Astrocyte (in vitro differentiated cells and primary cell): ENCODE measurements at regions not wholly inside any gene's neighbourhood (a gene's known extent, or its start where the extent isn't known, plus 50 kb on each side); places are given as distances from the start of the nearest gene placed in this dataset.

Experiments used
- DNase-seq: peaks from one replicate; pipeline ENCODE4 v3.0.0-alpha.2; 2010; ENCODE audit warnings: low read depth
- FAIRE-seq: peaks from 2 replicates; lab custom pipeline; 2011; peaks lifted over from hg19 to GRCh38; lab: Jason Lieb, UNC
- H2AFZ ChIP-seq: 2 replicates; pipeline ENCODE4 v1.6.0; 2012; ENCODE audit warnings: low read depth, low read length, inconsistent platforms
- H3K27ac ChIP-seq: 2 replicates; pipeline ENCODE4 v1.5.1; 2011; ENCODE audit warnings: low read depth, low read length, inconsistent platforms
- H3K27me3 ChIP-seq: 2 replicates; pipeline ENCODE4 v1.6.0; 2011; ENCODE audit warnings: low read length, inconsistent platforms; ENCODE audit not compliant: insufficient read depth
- H3K36me3 ChIP-seq: 2 replicates; pipeline ENCODE4 v1.5.1; 2011; ENCODE audit warnings: low read length, inconsistent platforms; ENCODE audit not compliant: insufficient read depth
- H3K4me1 ChIP-seq: 2 replicates; pipeline ENCODE4 v1.5.1; 2011; ENCODE audit warnings: low read length, inconsistent platforms; ENCODE audit not compliant: insufficient read depth
- H3K4me2 ChIP-seq: 2 replicates; pipeline ENCODE4 v1.6.0; 2012; ENCODE audit warnings: low read length, inconsistent platforms
- H3K4me3 ChIP-seq: 2 replicates; pipeline ENCODE4 v1.5.1; 2011; ENCODE audit warnings: low read depth, mild to moderate bottlenecking, low read length, inconsistent platforms; ENCODE audit not compliant: insufficient read depth
- H3K79me2 ChIP-seq: 2 replicates; pipeline ENCODE4 v1.6.0; 2012; ENCODE audit warnings: mild to moderate bottlenecking, low read length, inconsistent platforms; ENCODE audit not compliant: insufficient read depth
- H3K9ac ChIP-seq: 2 replicates; pipeline ENCODE4 v1.6.0; 2012; ENCODE audit warnings: mild to moderate bottlenecking, low read length, inconsistent platforms
- H3K9me3 ChIP-seq: 2 replicates; pipeline ENCODE4 v1.5.1; 2012; ENCODE audit warnings: low read depth, mild to moderate bottlenecking, low read length, inconsistent platforms; ENCODE audit not compliant: insufficient read depth
- H4K20me1 ChIP-seq: 2 replicates; pipeline ENCODE4 v1.6.0; 2012; ENCODE audit warnings: low read length, inconsistent platforms; ENCODE audit not compliant: insufficient read depth
- H3K27ac Mint-ChIP-seq: one replicate; pipeline ENCODE4 v1.8.0; 2021; ENCODE audit warnings: mild to moderate bottlenecking, mixed read lengths; ENCODE audit not compliant: unreplicated experiment
- H3K27me3 Mint-ChIP-seq: one replicate; pipeline ENCODE4 v1.8.0; 2021; ENCODE audit warnings: low read depth, mixed read lengths; ENCODE audit not compliant: unreplicated experiment
- H3K36me3 Mint-ChIP-seq: one replicate; pipeline ENCODE4 v1.8.0; 2021; ENCODE audit warnings: low read depth, mixed read lengths; ENCODE audit not compliant: unreplicated experiment
- H3K4me1 Mint-ChIP-seq: one replicate; pipeline ENCODE4 v1.8.0; 2021; ENCODE audit warnings: low read depth, mixed read lengths; ENCODE audit not compliant: unreplicated experiment
- H3K4me3 Mint-ChIP-seq: one replicate; pipeline ENCODE4 v1.8.0; 2021; ENCODE audit warnings: mild to moderate bottlenecking, moderate library complexity, mixed read lengths; ENCODE audit not compliant: unreplicated experiment
- H3K9me3 Mint-ChIP-seq: one replicate; pipeline ENCODE4 v1.8.0; 2021; ENCODE audit warnings: mild to moderate bottlenecking, mixed read lengths; ENCODE audit not compliant: unreplicated experiment
- EZH2 ChIP-seq: IDR thresholded peaks from 2 replicates; pipeline ENCODE4 v1.6.1; 2012; ENCODE audit warnings: mild to moderate bottlenecking, low read length, inconsistent platforms; ENCODE audit not compliant: insufficient read depth
- TF ChIP-seq, protein P1 (sequence below): IDR thresholded peaks from 2 replicates; pipeline ENCODE4 v1.5.1; 2011; ENCODE audit warnings: low read depth, mild to moderate bottlenecking, inconsistent platforms, low read length, moderate library complexity; ENCODE audit not compliant: insufficient read depth

GRCh38 chr11:27244900-27245299, 118.1 kb downstream of the CCDC34 start:
- no peak overlapping the region for H2AFZ ChIP-seq
- no peak overlapping the region for H3K9ac ChIP-seq
- peaks cover 1% of the 10 kb centered on the region for H3K9me3 Mint-ChIP-seq

GRCh38 chr11:27242591-27242990, 120.4 kb downstream of the CCDC34 start:
- Histone ChIP-seq H3K79me2 (no peaks in the 10 kb centered on the region), H3K36me3 (no peaks in the 10 kb centered on the region), H2AFZ (no peak overlapping the region), H3K27ac (peak overlapping the region; percentile 72), H3K9ac (peak overlapping the region; percentile 52), H3K4me2 (no peak overlapping the region), H3K9me3 (no peaks in the 10 kb centered on the region), H4K20me1 (no peaks in the 10 kb centered on the region), H3K4me1 (peaks cover 22% of the 10 kb centered on the region), H3K4me3 (no peak overlapping the region), H3K27me3 (no peaks in the 10 kb centered on the region)
- Mint-ChIP-seq H3K36me3 (no peaks in the 10 kb centered on the region), H3K9me3 (peaks cover 1% of the 10 kb centered on the region), H3K4me1 (peaks cover 16% of the 10 kb centered on the region), H3K27me3 (no peaks in the 10 kb centered on the region), H3K4me3 (no peak overlapping the region), H3K27ac (peak overlapping the region; percentile 92)
- FAIRE-seq (peak; percentile 68), DNase-seq (peak; percentile 100)
- TF ChIP-seq, protein P1, sequence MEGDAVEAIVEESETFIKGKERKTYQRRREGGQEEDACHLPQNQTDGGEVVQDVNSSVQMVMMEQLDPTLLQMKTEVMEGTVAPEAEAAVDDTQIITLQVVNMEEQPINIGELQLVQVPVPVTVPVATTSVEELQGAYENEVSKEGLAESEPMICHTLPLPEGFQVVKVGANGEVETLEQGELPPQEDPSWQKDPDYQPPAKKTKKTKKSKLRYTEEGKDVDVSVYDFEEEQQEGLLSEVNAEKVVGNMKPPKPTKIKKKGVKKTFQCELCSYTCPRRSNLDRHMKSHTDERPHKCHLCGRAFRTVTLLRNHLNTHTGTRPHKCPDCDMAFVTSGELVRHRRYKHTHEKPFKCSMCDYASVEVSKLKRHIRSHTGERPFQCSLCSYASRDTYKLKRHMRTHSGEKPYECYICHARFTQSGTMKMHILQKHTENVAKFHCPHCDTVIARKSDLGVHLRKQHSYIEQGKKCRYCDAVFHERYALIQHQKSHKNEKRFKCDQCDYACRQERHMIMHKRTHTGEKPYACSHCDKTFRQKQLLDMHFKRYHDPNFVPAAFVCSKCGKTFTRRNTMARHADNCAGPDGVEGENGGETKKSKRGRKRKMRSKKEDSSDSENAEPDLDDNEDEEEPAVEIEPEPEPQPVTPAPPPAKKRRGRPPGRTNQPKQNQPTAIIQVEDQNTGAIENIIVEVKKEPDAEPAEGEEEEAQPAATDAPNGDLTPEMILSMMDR: no peak
- TF ChIP-seq EZH2: no peak

More at GRCh38 chr11:27244900-27245299, 118.1 kb downstream of the CCDC34 start:
- no peaks in the 10 kb centered on the region for H4K20me1 ChIP-seq
- H3K4me1 Mint-ChIP-seq: peaks cover 13% of the 10 kb centered on the region
- no peak overlapping the region for H3K4me3 Mint-ChIP-seq
- H3K4me3 ChIP-seq: no peak overlapping the region
- H3K9me3 ChIP-seq: no peaks in the 10 kb centered on the region
- FAIRE-seq (no peak), DNase-seq (no peak)
- H3K4me1 ChIP-seq: peaks cover 15% of the 10 kb centered on the region
- H3K79me2 ChIP-seq: no peaks in the 10 kb centered on the region
- H3K27me3 ChIP-seq: no peaks in the 10 kb centered on the region
- H3K36me3 ChIP-seq: no peaks in the 10 kb centered on the region
- no peak overlapping the region for H3K27ac Mint-ChIP-seq
- H3K36me3 Mint-ChIP-seq: no peaks in the 10 kb centered on the region
- H3K27me3 Mint-ChIP-seq: no peaks in the 10 kb centered on the region
- no peak overlapping the region for H3K27ac ChIP-seq
- no peak for TF ChIP-seq EZH2
- TF ChIP-seq, protein P1: no peak
- H3K4me2 ChIP-seq: no peak overlapping the region

DNA sequence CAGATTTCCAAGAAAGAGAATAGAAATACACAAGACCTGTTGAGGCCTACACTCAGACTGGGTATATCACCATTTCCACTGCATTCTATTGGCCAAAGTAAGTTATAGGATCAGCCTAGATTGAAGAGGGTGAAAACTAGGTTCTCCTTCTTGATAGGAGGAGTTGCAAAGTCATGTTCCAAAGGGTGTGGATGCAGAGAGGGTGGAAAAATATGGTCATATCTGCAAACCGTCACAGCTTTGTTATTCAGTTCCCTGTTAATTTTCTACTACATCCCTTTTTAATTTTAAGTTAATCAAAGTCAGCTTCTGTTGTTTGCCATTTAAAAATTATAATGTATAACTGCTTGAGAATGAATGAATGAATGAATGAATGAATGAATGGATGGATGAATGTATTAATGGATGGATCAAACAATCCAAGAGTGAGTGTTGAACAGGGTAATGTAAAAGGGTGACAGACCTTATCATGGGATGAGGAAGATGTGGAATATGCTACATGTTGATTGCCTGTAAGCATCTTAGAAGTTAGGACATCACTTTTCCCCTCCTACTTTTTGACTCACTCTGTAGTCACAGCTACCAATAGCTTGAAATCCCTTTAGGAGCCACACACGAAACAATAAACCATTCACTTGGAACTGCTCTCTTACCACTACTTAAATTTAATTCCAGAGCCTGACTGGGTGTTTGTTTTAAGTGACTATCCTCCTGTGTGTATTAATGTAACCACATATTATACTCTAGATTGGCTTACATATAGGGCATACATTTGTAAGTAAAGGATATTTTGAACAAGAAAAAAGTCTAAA, 121.5 kb downstream of the CCDC34 start:
- H3K4me3 ChIP-seq: no peak overlapping the region
- DNase-seq: peak; percentile 97

More for the DNA sequence above, 121.5 kb downstream of the CCDC34 start:
- Histone ChIP-seq H4K20me1 (no peaks in the 10 kb centered on the region), H3K4me1 (peaks cover 22% of the 10 kb centered on the region), H3K27ac (peak overlapping the region; percentile 72), H3K4me2 (peak overlapping the region; percentile 13), H3K79me2 (no peaks in the 10 kb centered on the region), H2AFZ (no peak overlapping the region), H3K36me3 (no peaks in the 10 kb centered on the region), H3K27me3 (no peaks in the 10 kb centered on the region), H3K9ac (peak overlapping the region; percentile 52), H3K9me3 (no peaks in the 10 kb centered on the region)
- no peak overlapping the region for H3K27ac Mint-ChIP-seq
- H3K4me3 Mint-ChIP-seq: no peak overlapping the region
- TF ChIP-seq, protein P1: no peak
- TF ChIP-seq EZH2: no peak
- peaks cover 1% of the 10 kb centered on the region for H3K9me3 Mint-ChIP-seq
- peaks cover 18% of the 10 kb centered on the region for H3K4me1 Mint-ChIP-seq
- H3K36me3 Mint-ChIP-seq: no peaks in the 10 kb centered on the region
- FAIRE-seq: peak; percentile 78
- H3K27me3 Mint-ChIP-seq: no peaks in the 10 kb centered on the region
